HG03045 (cell line): ENCODE measurements at regions not wholly inside any gene's neighbourhood (a gene's known extent, or its start where the extent isn't known, plus 50 kb on each side); places are given as distances from the start of the nearest gene placed in this dataset.
"Not testable (repeated sequence)": the region's sequence is repeated elsewhere in the genome, so short reads cannot be mapped to it uniquely, and the experiment has no call there.

Experiments used
- ATAC-seq: cut with Tn5 transposase; IDR thresholded peaks from one replicate; pipeline ENCODE4 v1.9.1; 2021; ENCODE audit warnings: mild to moderate bottlenecking, moderate library complexity; ENCODE audit not compliant: unreplicated experiment

DNA sequence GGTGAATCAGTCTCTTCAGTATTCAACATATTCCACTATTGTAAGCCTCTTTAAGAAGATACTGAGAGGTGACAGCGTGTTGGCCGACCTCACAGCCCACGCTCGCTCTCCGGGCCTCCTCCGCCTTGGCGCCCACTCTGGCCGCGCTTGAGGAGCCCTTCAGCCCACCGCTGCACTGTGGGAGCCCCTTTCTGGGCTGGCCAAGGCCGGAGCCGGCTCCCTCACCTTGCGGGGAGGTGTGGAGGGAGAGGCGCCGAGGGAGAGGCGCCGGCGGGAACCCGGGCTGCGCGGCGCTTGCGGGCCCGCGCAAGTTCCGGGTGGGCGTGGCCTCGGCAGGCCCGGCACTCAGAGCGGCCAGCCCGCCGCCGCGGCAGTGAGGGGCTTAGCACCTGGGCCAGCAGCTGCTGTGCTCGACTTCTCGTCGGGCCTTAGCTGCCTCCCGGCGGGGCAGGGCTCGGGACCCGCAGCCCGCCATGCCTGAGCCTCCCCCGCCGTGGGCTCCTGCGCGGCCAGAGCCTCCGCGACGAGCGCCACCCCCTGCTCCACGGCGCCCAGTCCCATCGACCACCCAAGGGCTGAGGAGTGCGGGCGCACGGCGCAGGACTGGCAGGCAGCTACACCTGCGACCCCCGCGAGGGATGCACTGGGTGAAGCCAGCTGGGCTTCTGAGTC, 306.4 kb downstream of the SEMA3D start:
- not testable (repeated sequence) for ATAC-seq

DNA sequence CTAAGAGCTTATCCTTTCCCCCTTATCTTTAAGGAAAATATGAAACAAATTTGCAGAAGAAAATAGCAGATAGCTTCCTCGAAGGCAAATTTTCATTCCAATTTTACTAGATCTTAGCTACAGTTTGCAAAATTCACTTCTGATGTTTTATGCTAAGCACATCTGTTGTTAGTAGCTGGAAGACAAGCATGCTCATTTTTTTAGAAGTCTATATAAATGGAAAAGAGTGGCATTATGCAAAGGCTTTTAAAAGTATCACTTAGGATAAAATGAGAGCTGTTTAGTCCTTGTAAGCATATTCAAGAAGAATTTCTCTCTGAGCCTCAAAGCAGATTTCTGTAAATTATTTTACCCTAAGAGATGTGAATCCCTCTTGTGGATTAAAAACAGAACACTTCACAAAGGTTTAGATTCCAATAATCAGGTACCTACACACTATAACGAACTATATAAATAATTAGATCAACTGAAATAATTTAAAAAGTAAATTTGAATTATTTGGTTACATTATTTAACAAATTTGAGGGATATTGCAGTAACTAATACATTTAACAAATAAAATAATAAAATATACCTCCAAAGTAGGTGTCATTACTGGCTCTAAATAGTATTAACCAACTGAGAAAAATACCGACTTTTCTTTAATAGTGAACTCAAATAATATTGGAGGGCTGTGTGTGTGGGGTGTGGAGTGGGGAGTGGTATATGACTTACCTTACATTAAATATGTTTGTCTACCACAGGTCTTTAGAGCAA, 307.1 kb downstream of the SEMA3D start:
- no peak for ATAC-seq

DNA sequence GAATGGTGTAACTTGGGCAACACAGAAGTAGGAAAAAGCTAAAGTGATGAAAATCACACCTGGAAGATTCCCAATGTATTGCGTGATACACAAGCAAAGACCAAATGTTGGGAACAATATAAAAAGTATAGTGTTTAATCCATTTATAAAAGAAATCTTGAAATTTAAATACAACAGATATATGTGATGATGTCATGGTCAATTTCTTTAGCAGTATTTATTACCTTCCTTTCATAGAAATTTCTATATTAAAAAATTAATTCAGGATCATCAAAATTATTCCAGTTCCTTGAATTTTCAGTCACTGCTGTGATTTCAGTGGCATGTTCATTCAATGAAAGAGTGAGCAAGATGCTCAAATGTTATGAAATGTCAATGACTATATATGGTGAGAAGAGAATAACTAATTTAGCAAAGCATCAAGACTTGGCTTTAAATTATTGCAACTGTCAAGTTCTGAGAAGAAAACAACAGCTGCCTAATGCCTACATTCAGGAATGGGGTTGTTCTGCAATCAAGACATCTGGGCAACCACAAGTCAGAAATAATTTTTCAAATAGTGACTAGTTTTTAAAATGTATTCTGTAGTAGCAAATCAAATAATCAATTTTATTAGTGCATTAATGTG, 308.8 kb downstream of the SEMA3D start:
- ATAC-seq, result no peak

DNA sequence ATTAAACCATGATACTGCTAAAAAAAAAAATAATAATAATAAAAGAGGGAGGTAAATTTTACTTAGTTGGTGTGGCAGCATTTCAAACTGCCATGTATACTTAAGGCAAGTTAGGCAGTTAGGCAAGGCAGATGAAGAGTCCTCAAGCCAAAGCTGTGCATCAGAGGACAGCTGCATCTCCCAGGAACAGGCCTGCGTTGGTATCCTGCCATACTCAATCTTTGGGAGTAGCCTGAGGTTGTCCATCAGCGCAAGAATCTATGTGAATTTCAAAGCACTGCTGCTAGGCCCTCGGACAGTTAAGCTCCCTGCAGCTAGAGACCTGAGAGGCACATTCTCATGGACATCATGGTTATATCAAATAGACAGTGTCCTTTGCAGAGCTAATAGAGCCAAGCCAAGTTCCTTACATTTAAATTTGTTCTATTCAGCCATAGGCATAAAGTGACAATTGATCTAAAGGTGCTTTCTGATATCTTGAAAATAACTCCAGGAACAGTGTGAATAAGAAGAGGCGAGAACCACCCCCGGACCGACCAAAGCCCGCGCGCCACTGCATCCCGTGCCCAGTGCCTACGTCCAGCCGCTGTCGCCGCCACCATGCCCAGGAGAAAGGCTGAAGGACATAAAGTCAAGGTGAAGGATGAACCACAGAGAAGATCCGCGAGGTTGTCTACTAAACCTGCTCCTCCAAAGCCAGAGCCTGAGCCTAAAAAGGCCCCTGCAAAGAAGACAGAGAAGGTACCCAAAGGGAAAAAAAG, 310.6 kb downstream of the SEMA3D start:
- no peak for ATAC-seq

DNA sequence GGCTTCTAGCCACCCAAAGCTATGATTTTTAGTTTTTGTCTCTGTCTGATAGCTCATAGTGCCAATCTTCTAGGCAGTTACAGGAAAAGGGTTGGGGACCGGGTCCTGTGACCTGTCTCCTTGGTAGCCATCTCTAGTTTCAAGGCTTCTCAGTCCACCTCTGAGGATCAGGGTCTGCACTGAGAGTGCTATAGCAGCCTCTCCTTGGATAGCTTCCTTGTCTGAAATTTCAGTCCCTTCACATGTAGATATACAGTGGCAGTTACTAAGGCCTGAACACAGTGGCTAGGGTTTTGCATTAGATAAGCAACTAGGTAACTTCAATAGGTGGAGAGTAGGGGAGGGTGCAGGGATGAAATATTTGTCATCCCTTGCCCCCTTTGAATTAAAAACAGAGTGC, 321.3 kb downstream of the SEMA3D start:
- ATAC-seq, result no peak

DNA sequence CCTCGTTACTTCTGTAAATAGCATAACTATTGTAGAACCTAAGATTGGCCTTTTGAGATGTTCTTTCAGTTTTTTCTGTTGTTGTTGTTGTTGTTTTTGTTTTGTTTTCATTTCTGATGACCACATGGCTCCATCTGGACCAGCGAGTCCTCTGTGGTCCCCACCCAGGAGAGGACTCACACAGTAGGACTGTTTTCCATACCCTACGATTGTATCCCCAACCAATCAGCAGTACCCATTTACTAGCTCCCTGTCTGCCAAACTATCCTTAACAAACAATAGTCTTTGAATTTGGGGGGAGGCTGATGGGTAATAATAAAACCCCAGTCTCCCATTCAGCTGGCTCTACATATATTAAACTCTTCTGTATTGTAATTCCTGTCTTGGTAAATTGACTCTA, 329.5 kb downstream of the SEMA3D start:
- no peak for ATAC-seq

DNA sequence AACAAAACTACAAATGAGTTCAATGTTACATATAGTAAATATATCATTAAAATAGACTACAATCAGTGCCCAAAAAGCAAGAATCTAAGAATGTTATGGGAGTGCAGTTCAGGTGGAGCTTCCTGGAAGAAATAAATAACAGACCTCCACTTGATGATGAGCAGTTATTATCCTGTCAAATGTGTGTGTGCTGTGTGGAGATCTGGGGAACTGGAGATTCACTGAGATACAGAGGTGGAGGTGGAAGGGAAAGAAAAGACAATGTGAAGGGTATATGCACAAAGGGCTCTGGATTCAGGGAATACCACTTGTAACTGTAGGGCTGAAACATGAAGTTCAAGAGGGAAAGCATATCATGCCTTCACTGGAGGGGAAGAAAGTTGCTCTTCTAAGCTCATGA, 331.1 kb downstream of the SEMA3D start:
- no peak for ATAC-seq

DNA sequence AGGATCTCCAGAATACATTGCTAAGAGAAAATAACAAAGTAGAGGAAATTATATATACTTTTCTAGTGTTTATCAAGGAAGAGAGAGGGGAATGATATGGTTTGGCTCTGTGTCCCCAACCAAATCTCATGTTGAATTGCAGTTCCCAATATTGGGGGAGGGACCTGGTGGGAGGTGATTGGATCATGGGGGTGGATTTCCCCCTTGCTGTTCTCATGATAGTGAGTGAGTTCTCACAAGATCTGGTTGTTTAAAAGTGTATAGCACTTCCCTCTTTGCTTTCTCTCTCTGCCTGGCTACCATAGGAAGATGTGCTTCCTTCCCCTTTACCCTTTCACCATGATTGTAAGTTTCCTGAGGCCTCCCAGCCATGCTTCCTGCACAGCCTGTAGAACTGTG, 337.9 kb downstream of the SEMA3D start:
- not testable (repeated sequence) for ATAC-seq

DNA sequence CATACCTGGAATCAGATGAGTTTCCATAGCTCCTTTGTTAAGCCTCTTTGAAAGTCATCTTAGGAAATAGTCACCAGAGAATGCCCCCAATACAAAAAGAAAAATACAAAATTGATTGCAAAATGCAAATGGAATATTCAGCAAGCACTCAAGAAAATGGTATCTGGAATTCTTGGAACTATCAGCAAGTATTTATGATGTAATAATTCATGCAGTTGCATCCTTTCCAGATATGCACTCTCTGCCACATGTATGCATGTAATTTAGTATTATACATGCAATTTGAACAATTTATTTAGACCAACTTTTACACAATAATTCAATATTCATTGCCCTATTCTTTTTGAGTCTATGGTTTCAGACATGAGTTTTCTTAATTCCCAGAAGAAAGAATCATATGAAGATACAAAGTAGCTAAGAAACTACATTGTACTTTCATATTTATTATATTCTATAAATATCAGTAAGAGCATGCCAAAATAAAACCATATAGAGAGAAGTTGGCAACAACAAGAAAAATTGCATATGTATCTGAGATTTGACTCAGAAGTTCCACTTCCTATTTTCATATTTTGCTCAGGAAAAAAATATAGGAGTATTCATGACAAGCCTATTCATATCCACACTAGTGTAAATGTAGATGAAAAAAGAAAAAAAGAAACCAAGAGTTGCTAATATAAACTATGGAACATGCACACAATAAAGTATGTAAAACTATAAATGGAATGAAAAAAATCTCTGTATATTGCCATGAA, 338.5 kb downstream of the SEMA3D start:
- ATAC-seq, result no peak

DNA sequence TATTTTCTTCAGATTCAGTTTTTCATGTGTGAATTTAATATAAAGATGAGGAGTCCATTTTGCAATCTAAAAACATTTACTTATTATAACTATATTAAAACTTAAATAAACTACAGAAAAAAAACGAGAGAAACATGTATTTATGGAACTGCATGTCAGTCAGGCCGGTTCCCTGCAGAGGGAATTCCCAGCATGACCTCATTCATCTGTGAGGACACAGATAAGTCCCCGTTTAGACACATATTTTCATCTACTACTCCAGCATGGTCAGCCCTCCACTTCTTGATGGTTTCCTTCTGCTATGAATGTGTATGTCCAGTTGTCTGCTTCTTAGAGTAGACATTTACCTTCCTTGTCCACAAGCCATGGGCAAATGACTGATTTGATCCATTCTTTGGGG, 339.1 kb downstream of the SEMA3D start:
- no peak for ATAC-seq

DNA sequence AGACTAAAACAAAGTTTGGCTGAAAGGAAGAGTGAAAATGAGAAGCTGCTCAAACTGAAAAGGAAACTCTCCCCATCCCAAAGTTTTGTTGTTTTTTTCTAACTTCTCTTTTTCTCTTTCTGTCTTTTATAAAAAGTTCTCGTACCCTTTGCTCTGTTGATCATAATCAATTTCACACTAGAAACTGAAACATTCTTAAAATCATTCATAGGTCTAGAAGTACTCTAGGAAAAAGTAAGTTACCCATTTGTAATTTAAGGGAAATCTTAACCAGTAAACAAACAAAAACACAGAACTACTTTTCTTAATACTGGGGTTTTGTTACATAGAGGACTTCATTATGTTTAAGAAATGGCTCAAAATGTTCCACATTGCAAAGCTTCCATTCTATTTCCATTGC, 339.8 kb downstream of the SEMA3D start:
- ATAC-seq, result no peak

DNA sequence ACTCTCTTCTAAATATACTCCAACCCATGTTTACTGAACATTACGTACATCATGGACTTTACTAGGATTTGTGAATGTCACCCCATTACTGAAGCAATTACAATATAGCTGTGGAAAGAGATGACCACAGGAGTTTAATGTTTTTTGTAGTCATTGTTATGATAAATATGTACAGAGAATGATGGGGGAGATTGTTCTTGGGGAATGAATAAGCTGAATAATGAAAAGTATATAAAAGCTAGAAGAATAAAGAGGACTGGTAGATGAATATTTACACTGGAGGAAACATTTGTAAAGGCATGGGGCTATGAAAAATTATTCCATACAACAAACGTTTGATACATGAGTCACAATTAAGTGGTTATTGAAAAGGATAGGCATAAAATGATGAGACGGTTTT, 340.9 kb downstream of the SEMA3D start:
- ATAC-seq, result no peak

DNA sequence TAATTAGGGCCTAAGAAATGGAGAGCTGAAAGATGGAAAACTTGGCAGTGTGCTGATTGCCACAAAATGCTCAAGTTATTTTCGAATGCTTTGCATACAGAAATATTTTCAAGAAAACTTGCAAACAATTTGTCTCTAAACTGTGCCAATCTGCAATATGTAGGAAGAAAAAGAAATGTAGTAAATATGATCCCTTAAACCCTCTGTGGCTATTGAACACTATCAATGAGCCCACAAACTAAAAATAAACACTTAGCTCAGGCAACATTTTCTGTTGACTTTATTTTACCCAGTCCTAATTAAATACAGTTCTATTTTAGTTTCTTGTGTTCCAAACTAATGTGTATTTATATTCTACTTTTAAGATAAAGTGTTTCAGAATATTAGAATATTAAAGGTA, 342.1 kb downstream of the SEMA3D start:
- ATAC-seq, result no peak

DNA sequence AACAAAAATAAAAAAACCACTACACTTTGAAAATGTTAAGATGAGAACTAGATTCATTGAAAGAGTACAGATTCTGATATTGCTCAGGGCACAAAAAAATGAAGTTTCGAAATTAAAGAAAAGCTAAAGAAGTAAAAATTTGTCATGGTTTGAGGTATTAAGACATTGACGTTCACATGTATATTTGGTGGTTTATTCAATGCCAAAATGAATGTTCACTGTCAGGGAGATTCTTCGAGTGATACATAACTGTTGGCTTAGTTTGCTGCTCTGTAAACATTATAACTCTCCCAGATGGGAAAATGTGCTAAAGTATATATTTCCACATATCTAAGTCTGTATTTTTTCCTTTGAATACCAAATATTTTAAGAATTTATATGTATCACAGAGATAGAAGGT, 345.0 kb downstream of the SEMA3D start:
- no peak for ATAC-seq

DNA sequence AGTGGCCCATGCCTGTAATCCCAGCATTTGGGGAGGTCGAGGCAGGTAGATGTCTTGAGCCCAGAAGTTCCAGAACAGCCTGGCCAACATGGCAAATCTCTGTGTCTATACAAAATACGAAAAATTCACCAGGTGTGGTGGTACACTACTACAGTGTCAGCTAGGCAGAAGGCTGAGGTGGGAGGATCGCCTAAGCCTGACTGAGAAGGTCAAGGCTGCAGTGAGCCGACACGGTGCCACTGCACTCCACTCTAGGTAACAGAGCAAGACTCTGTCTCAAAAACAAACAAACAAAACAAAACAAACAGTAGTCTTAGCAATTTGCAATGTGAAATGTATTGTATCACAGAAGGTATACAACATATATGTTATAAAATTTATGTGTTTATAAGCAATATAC, 348.0 kb downstream of the SEMA3D start:
- ATAC-seq, result no peak

DNA sequence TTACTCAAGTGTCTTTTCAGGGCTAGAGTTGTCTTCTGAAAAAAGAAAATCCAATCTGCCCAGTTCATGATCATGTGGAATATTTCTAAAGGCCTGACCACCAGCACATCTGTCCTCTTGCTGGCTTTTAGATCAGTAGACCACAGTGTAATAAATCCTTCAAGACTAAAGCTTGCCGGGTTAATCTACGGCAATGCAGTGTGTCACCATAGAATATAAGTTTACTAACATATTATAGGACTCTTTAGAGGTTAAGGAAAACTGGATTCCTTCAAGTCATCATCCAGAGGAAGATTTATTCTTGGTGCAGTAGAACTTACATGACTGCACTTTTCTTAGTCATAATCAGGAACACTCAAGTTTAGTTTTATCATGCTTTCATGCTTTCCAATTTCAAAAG, 349.5 kb downstream of the SEMA3D start:
- ATAC-seq, result no peak

DNA sequence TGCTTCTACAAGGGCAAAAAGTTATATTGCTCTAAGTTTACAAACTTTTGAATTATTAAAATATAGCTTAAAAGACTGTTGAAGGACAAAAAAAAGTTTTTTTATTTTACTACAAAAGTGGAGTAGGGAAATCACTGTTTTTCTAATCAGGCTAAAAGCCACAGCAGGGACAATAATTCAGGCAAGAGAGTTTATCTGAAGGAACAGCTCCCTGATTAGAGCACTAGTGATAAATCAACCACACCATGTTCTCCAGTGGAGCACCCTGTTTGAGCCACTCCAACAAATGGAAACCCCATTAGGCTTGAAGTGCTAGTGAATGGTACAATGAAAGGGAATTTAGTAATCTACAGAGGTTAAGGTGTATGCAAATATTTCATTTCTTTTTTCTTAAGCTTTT, 357.1 kb downstream of the SEMA3D start:
- ATAC-seq, result no peak

DNA sequence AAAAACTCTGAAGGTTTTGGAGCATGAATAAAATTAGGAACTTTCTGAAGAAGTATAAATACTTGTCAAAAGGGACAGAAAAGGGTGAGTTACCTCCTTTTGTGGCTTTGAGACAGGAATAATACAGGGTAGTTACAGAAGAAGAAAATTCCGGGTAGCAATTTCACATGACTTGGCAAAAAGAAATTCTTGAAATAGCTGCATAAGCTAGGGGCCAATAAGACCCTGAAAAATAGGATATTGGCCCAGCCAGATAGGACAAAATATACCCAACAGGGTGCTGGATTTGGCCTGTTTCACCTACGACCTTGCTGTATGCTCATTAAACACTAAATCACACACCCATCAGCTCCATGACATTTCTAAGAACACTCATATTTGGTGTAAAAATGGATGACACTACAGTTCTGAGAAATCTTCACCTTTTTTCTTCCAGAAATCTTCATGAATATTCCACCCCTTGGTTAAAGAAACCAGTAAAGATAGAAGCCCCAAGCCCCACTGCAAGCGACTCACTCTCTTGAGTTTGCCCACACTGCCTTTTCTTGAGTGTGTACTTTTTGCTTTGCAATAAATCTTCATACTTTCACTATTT, 362.7 kb downstream of the SEMA3D start:
- ATAC-seq, result no peak

DNA sequence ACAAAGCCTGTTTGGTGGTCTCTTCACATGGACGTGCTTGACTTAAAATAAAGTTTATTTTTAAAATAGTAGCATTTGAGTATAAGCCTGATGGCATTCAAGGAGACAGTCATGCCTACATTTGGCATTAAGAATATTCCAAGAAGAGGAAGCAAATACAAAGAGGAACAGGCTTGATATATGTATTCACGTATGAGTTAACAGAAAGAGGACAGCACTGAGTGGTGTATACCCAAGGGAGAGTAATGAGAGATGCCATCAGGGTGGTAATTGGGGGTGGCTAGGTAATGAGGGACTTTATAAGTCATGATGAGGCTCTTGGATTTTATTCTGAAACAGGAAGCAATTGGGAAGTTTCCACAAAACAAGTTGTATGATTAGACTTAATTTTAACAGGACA, 363.3 kb downstream of the SEMA3D start:
- no peak for ATAC-seq

DNA sequence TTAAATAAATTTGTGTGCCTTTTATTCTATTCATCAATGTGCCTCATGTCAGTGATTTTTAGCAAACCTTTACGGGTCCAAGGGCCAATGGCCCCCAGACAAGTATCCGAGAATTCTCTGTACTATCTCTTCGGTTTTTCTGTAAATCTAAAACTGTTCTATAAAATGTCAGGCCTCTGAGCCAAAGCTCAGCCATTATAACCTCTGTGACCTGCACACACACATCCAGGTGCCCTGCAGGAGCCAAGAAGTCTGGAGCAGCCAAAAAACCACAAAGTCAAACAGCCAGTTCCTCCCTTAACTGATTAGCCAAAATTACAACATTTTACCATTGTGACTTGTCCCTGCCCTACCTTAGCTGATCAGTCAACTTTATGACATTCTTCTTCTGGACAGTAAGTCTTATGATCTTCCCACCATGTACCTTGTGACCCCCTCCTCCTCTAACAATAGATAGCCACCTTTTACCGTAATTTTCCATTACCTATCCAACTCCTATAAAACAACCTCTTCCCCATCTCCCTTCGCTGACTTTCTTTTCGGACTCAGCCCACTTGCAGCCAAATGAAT, 363.8 kb downstream of the SEMA3D start:
- no peak for ATAC-seq
